ENCODE measurements at regions not wholly inside any gene's neighbourhood (a gene's known extent, or its start where the extent isn't known, plus 50 kb on each side); places are given as distances from the start of the nearest gene placed in this dataset.
A peak's percentile ranks its signal among the peaks of the same experiment; 100 is the strongest.

DNA sequence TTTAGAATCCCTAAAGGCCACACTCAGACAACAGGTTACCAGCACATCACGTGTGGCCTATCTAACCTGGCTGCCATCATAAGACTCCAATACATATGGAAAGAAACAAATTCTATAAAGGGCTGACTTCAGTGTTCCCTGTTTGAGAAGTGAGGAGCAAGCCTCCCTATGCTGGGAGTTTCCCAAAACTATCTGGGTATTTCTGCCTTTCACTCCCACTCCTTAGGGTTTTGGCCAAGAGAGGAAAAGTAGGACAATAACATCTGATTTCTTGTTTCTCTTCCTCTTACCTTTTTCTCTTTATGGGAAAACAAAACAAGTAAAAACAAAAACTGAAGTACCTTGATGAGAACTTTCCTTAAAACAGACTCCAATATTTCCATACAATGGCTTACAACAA is 121.5 kb upstream of the COL8A1 start:
- Mint-ChIP-seq H3K9me3 (no peaks in the 10 kb centered on the region), H3K4me3 (no peak overlapping the region), H3K27ac (no peak overlapping the region), H3K36me3 (ENCODE audit: low read depth) (no peaks in the 10 kb centered on the region), H3K27me3 (no peaks in the 10 kb centered on the region), H3K4me1 (ENCODE audit: low read depth) (no peaks in the 10 kb centered on the region)
- ChIA-PET POLR2A (no interaction called here), CTCF (no interaction called here)
- TF ChIP-seq, protein P1, sequence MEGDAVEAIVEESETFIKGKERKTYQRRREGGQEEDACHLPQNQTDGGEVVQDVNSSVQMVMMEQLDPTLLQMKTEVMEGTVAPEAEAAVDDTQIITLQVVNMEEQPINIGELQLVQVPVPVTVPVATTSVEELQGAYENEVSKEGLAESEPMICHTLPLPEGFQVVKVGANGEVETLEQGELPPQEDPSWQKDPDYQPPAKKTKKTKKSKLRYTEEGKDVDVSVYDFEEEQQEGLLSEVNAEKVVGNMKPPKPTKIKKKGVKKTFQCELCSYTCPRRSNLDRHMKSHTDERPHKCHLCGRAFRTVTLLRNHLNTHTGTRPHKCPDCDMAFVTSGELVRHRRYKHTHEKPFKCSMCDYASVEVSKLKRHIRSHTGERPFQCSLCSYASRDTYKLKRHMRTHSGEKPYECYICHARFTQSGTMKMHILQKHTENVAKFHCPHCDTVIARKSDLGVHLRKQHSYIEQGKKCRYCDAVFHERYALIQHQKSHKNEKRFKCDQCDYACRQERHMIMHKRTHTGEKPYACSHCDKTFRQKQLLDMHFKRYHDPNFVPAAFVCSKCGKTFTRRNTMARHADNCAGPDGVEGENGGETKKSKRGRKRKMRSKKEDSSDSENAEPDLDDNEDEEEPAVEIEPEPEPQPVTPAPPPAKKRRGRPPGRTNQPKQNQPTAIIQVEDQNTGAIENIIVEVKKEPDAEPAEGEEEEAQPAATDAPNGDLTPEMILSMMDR (IDR thresholded peaks at IDR 0.05) = no peak
- DNase-seq (no peak), ATAC-seq (no peak)
- intact Hi-C loops (cut with micrococcal nuclease) = no loop called here

DNA sequence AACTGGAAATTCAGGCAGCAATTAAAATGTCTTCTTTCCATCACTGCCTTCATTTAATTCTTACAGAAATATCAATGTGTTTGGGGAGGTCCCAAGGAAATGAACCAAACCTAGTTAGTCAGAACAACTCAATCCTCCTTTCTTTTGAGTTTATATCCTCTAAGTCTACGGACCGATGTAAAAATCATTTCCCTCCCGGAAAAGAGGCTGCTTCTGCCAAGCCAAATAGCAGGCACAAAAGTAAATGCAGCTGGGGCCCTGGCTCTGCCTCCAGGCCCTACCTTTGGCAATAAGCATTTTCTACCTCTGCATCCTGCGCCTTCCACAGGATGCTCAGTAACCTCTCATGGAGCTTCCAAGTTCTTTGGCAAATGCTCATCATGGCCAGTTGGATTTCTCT is 122.5 kb upstream of the COL8A1 start:
- intact Hi-C loops (cut with micrococcal nuclease) = no loop called here
- ATAC-seq = no peak
- Mint-ChIP-seq H3K4me3 (no peak overlapping the region), H3K36me3 (ENCODE audit: low read depth) (no peaks in the 10 kb centered on the region), H3K4me1 (ENCODE audit: low read depth) (no peaks in the 10 kb centered on the region), H3K27me3 (no peaks in the 10 kb centered on the region), H3K27ac (no peak overlapping the region), H3K9me3 (no peaks in the 10 kb centered on the region)
- CTCF ChIA-PET = no interaction called here
- TF ChIP-seq, protein P1 (IDR thresholded peaks at IDR 0.05) = no peak
- POLR2A ChIA-PET = no interaction called here
- DNase-seq = no peak

DNA sequence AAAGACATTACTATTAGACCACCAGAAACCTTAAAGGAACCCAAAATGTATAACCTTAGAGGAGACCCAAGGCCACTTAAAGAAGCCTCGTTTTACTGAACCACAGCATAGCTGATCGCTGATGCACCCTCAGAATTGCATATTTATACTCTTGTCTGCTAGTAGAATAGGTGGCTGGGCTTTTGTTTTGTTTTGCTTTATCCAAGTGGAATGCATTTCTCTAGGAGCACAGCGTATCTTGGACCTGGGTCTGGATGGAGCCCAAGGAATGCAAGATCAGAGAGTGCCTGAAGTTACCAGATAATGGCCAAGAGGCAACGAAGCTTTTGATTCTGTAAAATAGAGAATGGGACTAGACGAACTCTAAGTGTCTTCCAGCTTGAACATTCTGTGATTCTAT is 129.2 kb upstream of the COL8A1 start:
- H3K36me3 Mint-ChIP-seq (ENCODE audit: low read depth) = no peaks in the 10 kb centered on the region
- ATAC-seq = no peak
- H3K4me3 Mint-ChIP-seq = no peak overlapping the region
- POLR2A ChIA-PET = no interaction called here
- no peak overlapping the region for H3K27ac Mint-ChIP-seq
- intact Hi-C loops (cut with micrococcal nuclease) = no loop called here
- H3K9me3 Mint-ChIP-seq = no peaks in the 10 kb centered on the region
- H3K27me3 Mint-ChIP-seq = no peaks in the 10 kb centered on the region
- no peak for DNase-seq
- H3K4me1 Mint-ChIP-seq (ENCODE audit: low read depth) = peaks cover 3% of the 10 kb centered on the region
- TF ChIP-seq, protein P1 (IDR thresholded peaks at IDR 0.05) = no peak
- CTCF ChIA-PET = interaction anchor here (1.0 kb wide), 1 partner anchor 299 kb away, joined by 3 read pairs; no protein-coding TSS in a partner anchor

DNA sequence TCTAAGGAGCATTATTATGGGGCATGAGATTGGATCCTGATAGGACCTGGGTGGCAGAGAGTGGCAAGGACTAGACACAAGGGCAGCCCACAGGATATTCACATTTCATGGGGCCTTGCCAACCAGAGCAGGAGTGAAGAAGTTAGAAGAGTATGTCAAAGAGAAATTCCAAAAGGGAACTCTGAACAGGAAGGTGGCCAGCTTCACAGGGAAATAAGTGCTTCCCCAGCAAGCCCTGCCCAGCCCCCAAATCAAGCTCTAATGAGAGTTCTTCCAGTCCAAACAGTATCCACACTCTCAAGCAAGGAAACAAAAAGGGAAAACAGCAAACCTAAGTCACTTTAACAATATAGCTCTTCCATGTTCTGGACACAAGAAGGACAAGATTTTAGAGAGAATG is 130.2 kb upstream of the COL8A1 start:
- DNase-seq = no peak
- no peaks in the 10 kb centered on the region for H3K9me3 Mint-ChIP-seq
- ATAC-seq = no peak
- H3K36me3 Mint-ChIP-seq (ENCODE audit: low read depth) = no peaks in the 10 kb centered on the region
- CTCF ChIA-PET = no interaction called here
- H3K27me3 Mint-ChIP-seq = no peaks in the 10 kb centered on the region
- intact Hi-C loops (cut with micrococcal nuclease) = no loop called here
- no peak overlapping the region for H3K4me3 Mint-ChIP-seq
- no peak overlapping the region for H3K27ac Mint-ChIP-seq
- peaks cover 3% of the 10 kb centered on the region for H3K4me1 Mint-ChIP-seq (ENCODE audit: low read depth)
- TF ChIP-seq, protein P1 (IDR thresholded peaks at IDR 0.05) = no peak
- POLR2A ChIA-PET = no interaction called here

DNA sequence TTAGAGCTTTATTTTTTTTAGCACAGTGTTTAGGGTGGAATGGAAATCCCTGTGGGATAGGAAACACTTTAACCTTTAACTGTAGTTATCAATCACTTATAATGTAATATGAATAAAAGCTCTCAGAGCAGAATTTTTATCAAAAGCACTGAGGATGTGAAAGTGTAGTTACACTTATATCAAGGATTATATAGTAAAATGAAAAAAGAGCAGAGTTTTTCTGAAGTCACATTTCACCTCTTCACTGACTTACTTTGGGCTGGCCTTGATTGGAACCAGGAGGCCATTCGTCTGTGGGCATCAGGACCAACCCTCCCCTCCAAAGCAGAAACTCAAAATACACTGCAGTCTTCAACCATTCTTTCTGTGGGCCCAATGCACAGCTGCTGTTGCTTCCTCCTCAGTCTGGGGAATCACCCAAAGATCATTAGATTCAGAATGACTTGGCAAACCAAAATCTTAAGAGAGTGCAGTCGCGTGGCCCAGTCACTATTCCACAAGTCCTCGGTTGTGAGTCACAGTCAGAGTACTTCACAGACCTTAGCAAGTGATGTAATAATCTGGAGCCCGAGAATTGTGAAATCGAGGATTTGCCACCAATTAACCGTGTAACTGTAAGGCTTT is 132.6 kb upstream of the COL8A1 start:
- peaks cover 3% of the 10 kb centered on the region for H3K4me1 Mint-ChIP-seq (ENCODE audit: low read depth)
- ATAC-seq = peak; percentile 94

More for the DNA sequence above, 132.6 kb upstream of the COL8A1 start:
- Mint-ChIP-seq H3K36me3 (ENCODE audit: low read depth) (no peaks in the 10 kb centered on the region), H3K9me3 (no peaks in the 10 kb centered on the region), H3K4me3 (no peak overlapping the region), H3K27me3 (no peaks in the 10 kb centered on the region), H3K27ac (no peak overlapping the region)
- POLR2A ChIA-PET = no interaction called here
- TF ChIP-seq, protein P1 (IDR thresholded peaks at IDR 0.05) = no peak
- DNase-seq = peak; percentile 50
- CTCF ChIA-PET = no interaction called here
- intact Hi-C loops (cut with micrococcal nuclease) = no loop called here
